GM19351 (cell line): ENCODE measurements at regions not wholly inside any gene's neighbourhood (a gene's known extent, or its start where the extent isn't known, plus 50 kb on each side); places are given as distances from the start of the nearest gene placed in this dataset.

Experiments used
- ATAC-seq: cut with Tn5 transposase; IDR thresholded peaks from one replicate; pipeline ENCODE4 v1.9.1; 2021; ENCODE audit warnings: mild to moderate bottlenecking, moderate library complexity; ENCODE audit not compliant: unreplicated experiment

DNA sequence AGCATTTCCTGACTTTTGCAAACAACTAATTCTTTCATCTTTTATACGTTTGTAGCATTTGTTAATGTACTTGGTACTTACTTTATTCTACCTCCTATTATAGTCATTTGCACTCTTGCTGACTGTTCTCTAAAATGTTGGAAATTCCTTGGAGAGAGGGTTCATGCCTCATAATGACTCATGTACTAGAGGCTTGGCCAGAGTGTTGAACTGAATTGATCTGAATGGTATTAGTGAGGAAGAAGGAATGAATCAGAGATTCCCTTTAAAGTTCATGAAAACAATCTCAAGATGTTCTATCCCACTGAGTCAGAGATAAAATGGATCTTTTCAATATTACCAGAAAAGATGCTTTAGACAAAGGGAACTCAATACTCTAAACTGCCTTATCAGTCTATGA lies 383.4 kb downstream of the SEC16B start:
- no peak for ATAC-seq

DNA sequence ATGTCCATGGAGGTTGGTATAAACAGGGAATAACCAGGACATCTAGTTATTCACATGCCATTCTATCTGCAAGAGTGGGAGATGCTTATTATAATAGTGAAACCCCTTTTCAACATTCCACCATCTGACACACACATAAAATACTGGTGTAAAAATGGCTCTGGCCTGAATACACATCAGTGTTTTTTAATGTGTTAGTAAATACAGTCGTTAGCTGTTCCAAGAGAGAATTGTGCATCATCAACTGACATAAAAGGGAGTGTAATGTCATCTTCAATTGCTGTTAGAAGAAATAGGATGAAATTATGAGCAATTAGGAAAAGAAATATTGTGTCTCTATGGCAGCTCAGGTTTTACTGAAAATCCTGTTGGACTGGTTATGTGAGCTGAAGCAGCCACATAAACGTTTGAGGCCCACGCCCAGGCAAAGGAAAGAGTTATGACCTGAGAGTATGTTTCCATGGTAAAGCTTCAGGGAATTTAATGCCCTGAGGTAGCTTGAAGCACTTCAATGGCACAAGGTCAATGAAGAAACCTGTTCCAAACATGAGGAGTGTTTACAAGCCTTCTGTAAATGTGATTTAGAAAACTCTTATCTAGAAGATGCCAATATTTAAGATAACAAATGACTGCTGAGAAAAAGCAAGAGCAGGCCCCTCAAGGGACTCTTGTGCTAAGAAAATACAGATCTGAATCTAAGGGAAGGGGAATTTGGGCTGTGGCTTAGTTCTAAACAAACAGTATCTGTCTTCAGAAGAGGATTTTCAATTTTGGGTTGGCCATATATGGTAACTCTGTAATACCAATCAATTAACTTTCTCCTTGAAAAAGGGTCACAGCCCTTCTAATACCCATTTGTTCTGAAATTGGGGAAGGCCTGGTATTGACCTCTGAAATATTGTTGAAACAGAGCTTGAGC lies 384.3 kb downstream of the SEC16B start:
- ATAC-seq, result no peak

DNA sequence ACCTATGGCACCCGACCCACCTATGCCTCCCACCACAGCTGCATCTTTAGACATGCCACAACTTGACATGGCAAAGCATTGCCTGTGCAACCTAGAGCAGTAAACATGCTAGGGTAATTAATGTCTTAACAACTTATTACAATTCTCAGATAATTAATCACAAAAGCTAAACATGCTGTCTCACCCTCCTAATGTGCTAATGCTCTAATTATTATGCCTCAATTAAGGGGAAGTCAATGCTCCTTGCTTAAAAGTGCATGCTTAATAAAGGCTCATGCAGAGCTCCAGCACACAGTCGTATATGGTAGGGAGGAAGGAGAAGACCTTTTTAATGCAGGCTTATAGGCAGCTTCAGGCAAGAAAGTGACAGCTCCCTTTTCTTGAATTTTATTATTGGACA lies 396.0 kb downstream of the SEC16B start:
- no peak for ATAC-seq

DNA sequence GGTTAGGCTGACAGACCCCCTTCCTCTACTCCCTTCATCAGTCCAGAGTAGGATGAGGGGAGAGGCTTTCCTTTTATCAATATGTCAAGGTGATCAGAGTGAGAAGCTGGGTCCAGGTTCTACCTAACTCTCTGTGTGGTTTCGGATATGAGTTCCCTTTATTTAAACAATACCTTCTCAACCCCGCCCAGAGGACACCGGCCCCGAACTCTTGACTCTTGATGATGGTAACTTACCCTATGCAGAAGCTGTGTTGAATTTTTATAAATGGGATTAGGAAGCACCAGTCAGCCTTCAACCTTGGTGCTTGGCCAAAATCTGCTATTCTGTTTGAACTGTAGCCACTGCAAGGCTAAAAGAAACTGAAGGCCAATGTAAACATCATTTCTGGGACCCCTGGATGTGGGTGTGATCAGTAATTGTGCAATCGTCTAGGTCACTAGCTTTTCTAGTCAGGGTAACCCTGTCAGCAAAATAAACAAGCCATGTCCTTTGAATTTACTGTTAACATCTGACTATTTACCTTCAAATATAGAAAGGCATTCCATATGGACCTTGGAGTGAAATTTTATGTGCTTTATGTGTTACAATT lies 398.3 kb downstream of the SEC16B start:
- ATAC-seq, result no peak

DNA sequence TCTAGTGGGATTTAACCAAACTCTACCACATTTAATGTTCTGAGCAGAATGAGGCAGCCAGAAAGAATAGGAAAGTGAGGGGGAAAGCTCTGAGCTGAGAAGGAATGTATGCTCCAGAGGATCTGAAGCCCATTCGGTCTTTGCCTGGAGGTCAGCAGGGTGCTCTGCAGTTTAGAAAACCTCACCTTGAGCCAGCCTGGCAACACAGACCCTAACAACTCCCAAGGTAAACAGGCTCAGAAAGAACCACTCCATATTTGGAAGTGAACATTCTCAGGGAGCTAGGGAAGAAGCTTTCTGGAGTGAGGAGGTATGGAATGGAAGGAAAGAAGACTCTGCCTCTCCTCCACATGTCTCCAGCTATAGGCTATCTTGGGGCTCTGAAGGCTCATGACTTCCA lies 398.8 kb downstream of the SEC16B start:
- no peak for ATAC-seq

DNA sequence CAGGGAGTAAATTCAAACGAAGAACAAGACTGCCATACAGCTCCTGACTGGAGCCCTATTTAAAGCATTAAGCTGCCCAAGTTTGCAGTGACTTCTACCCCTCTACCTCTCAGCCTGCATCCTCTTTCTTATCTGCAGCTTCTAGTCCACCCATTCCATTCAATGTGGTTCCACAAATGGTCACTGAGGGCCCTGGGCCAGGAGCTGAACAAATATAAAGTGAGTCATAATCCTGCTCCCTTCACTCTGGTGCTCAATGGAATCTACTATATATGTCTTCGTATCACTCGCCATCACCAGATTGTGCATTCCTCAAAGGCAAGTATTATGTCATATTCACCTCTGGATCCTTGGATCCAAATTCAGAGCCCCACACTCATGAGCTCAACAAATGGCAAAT lies 398.7 kb downstream of the BRINP2 start:
- ATAC-seq, result no peak

DNA sequence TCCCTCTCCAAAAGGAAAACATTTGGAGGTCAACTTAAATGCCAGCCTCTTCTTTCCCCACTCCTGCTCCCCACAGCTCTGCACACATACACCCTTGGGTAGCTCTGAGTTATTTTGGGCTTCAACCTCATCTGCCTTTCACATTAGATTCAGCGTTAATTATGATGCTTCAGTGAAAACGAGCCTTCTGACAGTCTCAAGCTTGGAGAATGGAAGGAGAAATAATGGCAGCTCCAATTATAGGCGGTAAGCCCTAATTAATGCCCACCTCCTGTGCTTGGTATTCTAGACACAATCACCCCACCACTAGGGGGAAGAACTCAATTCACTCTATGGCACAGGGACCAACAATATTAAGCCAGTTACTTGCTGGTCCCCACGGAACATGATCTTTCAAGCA lies 397.9 kb downstream of the BRINP2 start:
- no peak for ATAC-seq

DNA sequence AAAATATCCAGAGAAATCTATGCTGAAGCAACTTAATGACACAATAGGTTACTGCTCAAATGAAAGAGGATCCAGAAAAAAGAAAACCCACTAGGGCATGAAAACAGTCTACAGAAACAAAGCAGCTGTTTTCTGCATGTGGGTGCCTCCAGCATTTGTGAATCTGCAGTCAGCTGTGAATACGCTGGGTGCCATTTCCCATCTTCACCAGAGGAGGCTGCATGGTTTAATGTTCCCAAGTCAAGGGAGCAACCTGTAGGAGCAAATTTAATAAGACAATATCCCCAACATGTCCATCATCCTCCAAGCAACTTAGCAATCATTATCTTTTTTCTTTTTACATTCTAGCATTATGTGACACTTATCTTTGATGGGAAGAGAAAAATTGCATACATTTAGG lies 396.6 kb downstream of the BRINP2 start:
- no peak for ATAC-seq

DNA sequence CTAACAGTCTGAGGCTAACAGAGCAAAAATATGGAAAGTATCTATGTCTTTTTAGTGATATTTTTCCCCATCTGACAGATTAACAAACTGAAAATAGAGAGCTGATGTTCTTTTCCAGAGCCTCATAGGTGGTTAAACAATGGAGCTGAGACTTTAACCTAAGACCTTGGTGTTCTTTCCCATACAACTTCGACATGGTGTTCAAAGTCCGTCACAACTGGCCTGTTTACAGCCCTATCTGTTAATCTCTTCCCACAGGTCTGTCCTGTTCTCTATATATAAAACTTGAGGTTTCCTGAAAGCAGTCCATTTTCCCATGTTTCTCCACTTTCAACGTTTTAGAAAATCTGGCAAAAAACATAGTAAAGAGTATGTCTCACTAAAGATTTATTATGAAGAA lies 395.7 kb downstream of the BRINP2 start:
- no peak for ATAC-seq

DNA sequence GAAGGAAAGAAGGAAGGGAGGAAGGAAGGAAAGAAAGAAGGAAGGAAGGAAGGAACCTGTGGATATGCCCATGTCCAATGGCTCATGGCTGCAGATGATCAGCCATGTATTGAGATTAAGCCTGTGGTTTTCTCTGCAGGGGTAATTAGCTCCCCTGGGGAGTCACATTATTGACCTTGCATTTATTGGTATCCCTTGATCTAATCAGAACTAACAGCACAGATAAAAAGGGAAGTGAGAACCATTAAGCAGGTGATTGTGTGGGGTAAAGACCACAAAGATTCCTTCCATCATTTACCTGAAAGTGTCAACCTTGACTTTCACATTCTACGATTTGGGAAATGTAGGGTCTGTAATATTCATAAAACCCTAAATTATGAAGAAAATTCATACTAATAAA lies 390.7 kb downstream of the BRINP2 start:
- ATAC-seq, result peak; percentile 79

DNA sequence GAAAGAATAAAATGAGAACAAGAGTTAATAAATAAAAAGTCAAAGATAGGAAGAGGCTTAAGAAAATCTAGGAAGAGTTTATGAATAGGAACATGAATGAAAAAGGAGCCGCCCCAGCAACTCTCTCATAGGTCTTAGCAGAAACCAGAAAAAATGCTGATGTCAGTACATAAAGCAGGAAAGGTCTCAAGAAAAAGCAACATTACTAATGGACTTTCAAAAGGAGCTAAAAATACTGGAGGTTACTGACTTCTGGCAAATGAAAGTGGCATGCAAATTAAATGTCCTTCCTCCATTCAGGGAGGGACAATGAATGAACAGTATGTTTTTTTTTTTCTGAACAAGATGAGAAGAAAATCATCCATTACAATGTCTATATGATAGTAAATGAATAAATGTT lies 387.6 kb downstream of the BRINP2 start:
- no peak for ATAC-seq

DNA sequence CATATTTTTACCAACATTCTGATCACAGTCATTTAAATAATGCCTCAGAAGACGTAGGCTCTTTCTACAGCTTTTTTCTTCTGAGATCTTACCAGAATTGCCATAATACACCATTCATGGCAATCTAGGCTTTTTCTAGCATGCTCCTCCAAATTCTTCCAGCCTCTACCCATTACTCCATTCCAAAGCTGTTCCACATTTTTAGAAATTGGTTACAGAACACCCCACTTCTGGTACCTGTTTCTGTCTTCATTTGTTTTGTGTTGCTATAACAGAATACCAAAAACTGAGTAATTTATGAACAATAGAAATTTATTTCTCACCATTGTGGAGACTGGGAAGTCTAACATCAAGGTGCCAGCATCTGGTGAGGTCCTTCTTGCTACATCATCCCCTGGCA lies 385.4 kb downstream of the BRINP2 start:
- ATAC-seq, result no peak

DNA sequence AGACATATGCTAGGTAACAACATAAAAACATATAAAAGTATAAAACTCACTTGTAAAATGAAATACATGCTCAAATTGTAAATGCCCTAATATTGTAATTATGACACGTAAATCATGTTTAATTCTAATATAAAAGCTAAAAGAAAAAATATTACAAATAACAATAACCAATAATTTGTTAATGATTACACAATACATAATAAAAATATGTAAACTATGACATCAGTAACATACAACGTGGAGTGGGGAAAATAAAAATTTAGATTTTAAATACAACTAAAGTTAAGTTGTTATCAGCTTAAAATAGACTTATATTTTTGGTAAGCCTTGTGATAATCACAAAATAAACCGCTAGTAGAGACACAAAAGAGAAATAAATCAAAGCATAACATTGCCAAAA lies 376.4 kb downstream of the BRINP2 start:
- no peak for ATAC-seq

DNA sequence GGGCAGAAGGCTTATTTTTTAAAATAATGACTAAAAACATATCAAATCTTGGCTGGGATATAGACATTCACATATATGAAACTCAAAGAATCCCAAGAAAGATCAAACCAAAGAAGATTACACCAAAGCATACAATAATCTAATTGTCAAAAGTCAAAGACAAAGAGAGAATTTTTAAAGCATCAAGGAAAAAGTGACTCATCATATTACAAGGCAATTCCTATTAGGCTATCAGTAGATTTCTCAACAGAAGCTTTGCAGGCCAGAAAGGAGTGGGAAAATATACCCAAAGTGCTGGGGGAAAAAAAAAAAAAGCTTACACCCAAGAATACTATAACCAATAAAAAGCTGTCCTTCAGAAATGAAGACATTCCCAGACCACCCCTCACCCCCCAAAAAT lies 375.6 kb downstream of the BRINP2 start:
- ATAC-seq, result no peak

DNA sequence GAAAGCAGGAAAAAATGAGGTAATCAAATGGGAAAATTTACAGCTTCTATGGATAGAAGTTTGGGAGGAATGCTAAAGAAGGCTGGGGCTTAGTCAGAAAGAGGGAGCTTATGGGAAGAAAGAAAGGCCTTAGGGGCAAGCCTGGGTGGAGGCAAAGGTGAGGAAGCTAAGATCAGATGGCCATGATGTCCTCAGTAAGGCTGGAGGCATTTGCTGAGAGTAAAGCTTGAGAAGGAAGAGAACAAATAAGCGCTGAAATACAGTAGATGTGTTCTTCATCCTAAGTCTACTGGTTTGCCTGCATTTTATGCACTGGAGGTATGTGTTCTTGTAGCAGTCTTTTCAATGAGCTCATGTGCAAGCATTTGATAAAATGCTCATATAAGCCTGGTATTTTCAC lies 355.4 kb downstream of the BRINP2 start:
- ATAC-seq, result no peak

DNA sequence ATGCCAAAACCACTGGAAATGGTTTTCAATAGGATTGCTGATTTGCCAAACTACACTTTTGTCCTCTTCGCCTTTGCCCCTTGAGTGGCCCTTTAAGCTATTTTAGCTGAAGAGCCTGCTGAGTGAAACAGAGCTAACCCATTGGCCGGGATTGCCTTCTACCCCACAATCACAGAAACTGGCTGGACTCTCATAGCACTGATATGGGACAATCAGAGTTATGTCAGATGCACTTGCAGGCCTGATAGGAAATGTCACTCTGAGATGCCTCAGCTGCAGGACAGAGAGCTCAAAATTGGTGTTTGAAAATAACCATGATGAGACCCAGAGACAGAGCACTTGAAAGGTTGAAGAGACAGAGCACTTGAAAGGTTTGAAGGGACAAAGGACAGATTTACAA lies 354.4 kb downstream of the BRINP2 start:
- ATAC-seq, result no peak

DNA sequence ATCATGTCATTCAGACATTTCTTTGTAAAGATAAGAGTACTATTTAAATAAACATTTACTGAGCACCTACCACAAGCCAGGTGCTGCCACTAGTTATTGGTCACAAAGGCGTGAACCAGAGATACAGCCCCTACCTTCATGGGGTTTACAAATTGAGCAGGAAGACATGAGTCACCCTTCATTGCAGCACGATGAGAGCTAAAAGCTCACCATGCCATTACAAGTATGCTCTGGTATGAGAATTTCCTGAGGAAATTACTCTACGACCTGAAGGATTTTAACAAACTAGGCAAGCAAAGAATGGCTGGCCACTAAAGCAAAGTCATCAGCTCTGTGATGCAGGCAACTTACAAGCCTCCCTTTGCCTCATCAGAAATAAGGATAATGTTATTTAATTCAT lies 346.8 kb downstream of the BRINP2 start:
- ATAC-seq, result no peak

DNA sequence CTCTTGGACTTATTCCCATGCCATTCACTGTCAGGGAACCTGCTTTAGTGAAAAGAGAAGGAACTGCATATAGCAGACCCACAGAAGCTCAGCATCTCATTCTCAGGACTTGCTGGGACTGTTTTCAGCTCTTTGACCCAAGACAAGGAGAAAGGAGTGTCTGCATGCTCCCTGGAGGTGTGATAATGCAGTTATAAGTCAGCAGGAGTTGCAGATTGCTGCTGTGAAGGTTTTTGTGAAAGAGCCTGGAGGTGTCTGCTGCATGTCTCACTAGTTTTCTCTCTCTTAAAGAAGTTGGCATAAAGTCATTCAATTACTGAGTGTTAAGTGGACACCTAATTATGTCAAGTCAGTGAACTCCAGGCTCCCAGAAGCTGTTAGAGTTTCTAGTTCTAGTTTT lies 343.4 kb downstream of the BRINP2 start:
- no peak for ATAC-seq

DNA sequence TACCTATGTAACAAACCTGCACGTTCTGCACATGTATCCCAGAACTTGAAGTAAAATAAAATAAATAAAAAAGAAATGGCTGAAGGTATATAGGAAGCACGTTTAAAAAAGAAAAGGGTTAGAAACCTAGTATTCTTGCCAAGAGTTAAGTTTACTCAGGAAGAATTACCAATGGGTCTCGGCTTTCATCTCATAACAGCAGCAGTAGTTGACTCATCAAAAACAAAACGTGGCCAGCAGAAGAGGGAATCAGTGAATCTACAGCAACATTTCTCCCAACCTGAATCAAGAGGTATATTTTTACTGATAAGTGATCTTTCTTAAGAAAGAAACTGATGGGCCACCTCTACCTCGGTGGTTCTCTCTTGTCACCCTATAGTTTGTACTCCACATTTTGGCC lies 340.3 kb downstream of the BRINP2 start:
- ATAC-seq, result no peak

DNA sequence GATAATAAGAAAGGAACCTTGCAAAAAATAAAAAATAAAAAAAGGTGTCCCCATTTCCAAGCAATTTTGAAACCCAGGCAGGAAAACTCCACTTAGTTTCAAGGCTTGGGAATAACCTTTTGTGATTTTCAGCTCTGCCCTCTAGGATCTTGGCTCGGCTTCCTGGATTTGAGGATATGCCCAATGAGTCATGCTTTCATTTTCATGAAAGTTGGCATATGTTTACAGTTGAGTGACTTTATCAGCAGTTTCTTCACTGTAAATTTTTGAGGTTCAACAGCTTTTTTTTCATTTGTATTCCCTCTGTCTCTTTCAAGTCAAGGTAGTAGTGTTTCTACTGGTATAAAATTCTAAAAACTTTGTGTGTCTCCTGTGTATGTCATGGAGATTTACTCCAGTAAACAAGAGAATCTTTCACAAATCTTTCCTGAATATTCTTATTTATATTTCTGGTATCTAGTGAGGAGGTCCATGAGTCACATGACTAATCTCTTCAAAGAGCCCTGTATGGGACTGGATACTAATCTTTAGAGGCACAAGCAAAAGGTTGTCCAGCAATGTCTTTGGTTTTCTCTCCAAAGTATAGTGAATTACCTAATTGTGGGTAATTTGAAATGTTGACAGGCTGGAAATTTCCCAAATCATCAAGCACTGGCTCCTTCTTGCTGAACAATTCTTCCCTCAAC lies 335.3 kb downstream of the BRINP2 start:
- ATAC-seq, result no peak

DNA sequence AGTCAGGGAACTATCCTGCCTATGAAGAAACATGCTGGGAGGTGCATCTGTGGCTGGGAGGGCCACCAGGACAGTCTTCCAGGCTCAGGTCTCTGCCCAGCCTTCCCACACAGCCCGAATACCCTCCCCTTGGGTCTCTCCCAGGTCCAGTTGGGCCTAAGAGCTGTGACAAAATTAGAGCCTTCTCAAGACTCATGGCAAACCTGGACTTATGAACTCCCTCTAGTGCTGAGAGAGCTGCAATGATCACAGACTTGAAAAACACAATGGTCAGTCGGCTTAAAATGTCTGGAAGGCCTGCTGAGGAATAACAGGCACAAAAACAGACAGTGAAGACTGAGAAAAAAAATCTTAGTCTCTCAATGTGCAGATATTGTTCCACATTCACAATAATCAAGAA lies 325.1 kb downstream of the BRINP2 start:
- ATAC-seq, result no peak

DNA sequence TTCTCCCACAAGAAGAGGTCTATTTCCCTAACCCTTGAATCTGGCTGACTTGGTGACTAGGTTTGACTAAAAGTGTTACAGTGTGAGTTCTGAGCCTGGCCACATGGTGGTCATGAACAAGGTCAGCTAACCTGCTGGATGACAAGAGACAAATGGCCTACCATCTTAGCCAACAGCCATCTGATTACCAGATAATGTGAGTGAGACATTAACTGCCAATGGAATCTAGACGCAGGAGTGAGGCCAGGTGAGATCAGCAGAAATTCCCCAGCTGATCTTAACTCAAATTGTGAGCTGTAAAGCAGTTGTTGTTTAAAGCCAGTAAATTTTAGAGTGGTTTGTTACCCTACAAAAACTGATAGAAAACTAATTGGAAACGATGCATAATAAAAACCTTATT lies 320.0 kb downstream of the BRINP2 start:
- no peak for ATAC-seq
